Ovary (tissue), 3 donors: ENCODE measurements at regions not wholly inside any gene's neighbourhood (a gene's known extent, or its start where the extent isn't known, plus 50 kb on each side); places are given as distances from the start of the nearest gene placed in this dataset.

Experiments used
- CTCF ChIP-seq, 3 donors: fragments of 450-650 bp in 2 of 3; fragments of 200-600 bp in 1 of 3; IDR thresholded peaks; one replicate each; pipeline versions ENCODE4 v1.5.1 to v1.8.0; 2016 to 2022; ENCODE audit warnings: antibody characterized with exemption in 3 of 3, mild to moderate bottlenecking in 1 of 3
- EP300 ChIP-seq: sonication (generic); formaldehyde crosslinking; IDR thresholded peaks from one replicate; pipeline ENCODE4 v1.6.1; 2017; ENCODE audit warnings: antibody characterized with exemption
- POLR2A ChIP-seq: fragments of 450-650 bp; IDR thresholded peaks from one replicate; pipeline ENCODE4 v1.6.1; 2017; ENCODE audit warnings: antibody characterized with exemption, mild to moderate bottlenecking, moderate library complexity
- donor health status: DM: no; HTN: no; CAD: no.

- no peak for TF ChIP-seq CTCF (IDR thresholded peaks at IDR 0.05)
- no peak for TF ChIP-seq EP300
- TF ChIP-seq POLR2A, result no peak
Measured at GRCh38 chr2:12805033-12805432, 88.3 kb downstream of the TRIB2 start.
